GM12874 (cell line): ENCODE measurements at regions not wholly inside any gene's neighbourhood (a gene's known extent, or its start where the extent isn't known, plus 50 kb on each side); places are given as distances from the start of the nearest gene placed in this dataset.

Experiments used
- CTCF ChIP-seq: IDR thresholded peaks from 2 replicates; pipeline ENCODE4 v1.5.1; 2011; ENCODE audit warnings: low read depth, mild to moderate bottlenecking, control low read depth, low read length, moderate library complexity; ENCODE audit not compliant: insufficient read depth

GRCh38 chr1:2853711-2854110 lies 52.2 kb upstream of the TTC34 start:
- TF ChIP-seq CTCF: no peak

GRCh38 chr1:2854151-2854550 lies 52.7 kb upstream of the TTC34 start:
- TF ChIP-seq CTCF: no peak

- TF ChIP-seq CTCF: no peak
Observed at GRCh38 chr1:2854611-2855010, 53.1 kb upstream of the TTC34 start.

GRCh38 chr1:2855206-2856065 lies 53.9 kb upstream of the TTC34 start:
- no peak for TF ChIP-seq CTCF

GRCh38 chr1:2856066-2856390 lies 54.5 kb upstream of the TTC34 start:
- TF ChIP-seq CTCF: no peak

GRCh38 chr1:2856676-2857375 lies 55.3 kb upstream of the TTC34 start:
- no peak for TF ChIP-seq CTCF

- no peak for TF ChIP-seq CTCF
Observed at GRCh38 chr1:2857521-2857920, 56.0 kb upstream of the TTC34 start.
